ENCODE measurements at regions not wholly inside any gene's neighbourhood (a gene's known extent, or its start where the extent isn't known, plus 50 kb on each side); places are given as distances from the start of the nearest gene placed in this dataset.

- Mint-ChIP-seq H3K36me3 (ENCODE audit: insufficient read depth) (no peaks in the 10 kb centered on the region), H3K9me3 (ENCODE audit: low read depth) (peaks cover 17% of the 10 kb centered on the region), H3K4me1 (ENCODE audit: low read depth) (peaks cover 17% of the 10 kb centered on the region), H3K27ac (no peak overlapping the region), H3K27me3 (peaks cover 4% of the 10 kb centered on the region), H3K4me3 (ENCODE audit: low read depth) (no peak overlapping the region)
- TF ChIP-seq CTCF (IDR thresholded peaks at IDR 0.05; ENCODE audit: unreplicated experiment), result no peak
- no peak for DNase-seq (ENCODE audit: low spot score, unreplicated experiment)
Observed at GRCh38 chr10:3708852-3709251, 76.2 kb downstream of the KLF6 start.

- DNase-seq (ENCODE audit: low spot score, unreplicated experiment), result no peak
- no peak overlapping the region for H3K4me3 Mint-ChIP-seq (ENCODE audit: low read depth)
- H3K9me3 Mint-ChIP-seq (ENCODE audit: low read depth), result no peaks in the 10 kb centered on the region
- peaks cover 17% of the 10 kb centered on the region for H3K4me1 Mint-ChIP-seq (ENCODE audit: low read depth)
- no peak for TF ChIP-seq CTCF (IDR thresholded peaks at IDR 0.05; ENCODE audit: unreplicated experiment)
- peaks cover 4% of the 10 kb centered on the region for H3K27me3 Mint-ChIP-seq
- H3K27ac Mint-ChIP-seq, result no peak overlapping the region
- no peaks in the 10 kb centered on the region for H3K36me3 Mint-ChIP-seq (ENCODE audit: insufficient read depth)
Observed at GRCh38 chr10:3704565-3705325, 80.3 kb downstream of the KLF6 start.

DNA sequence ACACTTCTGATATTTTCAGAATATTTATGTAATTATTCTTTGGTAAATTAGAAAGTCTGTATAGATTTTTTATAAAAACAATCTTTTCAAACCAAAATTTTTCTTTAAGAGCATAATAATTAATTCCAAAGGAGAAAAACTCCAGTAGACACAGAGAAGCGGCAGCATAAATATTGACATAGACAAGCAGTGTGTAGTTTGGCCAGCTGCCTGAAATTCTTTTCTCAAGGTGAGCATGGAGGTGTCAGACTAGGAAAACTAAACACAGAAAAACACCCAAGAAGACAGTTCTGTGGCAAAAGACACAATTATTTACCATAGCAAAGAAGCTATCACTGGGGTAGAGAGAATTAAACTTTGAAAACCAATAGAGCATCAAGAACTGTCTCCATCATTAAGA is 82.4 kb downstream of the KLF6 start:
- peaks cover 5% of the 10 kb centered on the region for H3K4me1 Mint-ChIP-seq (ENCODE audit: low read depth)
- H3K36me3 Mint-ChIP-seq (ENCODE audit: insufficient read depth), result no peaks in the 10 kb centered on the region
- DNase-seq (ENCODE audit: low spot score, unreplicated experiment), result no peak
- H3K27me3 Mint-ChIP-seq, result peaks cover 4% of the 10 kb centered on the region
- H3K27ac Mint-ChIP-seq, result no peak overlapping the region
- H3K9me3 Mint-ChIP-seq (ENCODE audit: low read depth), result no peaks in the 10 kb centered on the region
- no peak for TF ChIP-seq CTCF (IDR thresholded peaks at IDR 0.05; ENCODE audit: unreplicated experiment)
- H3K4me3 Mint-ChIP-seq (ENCODE audit: low read depth), result no peak overlapping the region

DNA sequence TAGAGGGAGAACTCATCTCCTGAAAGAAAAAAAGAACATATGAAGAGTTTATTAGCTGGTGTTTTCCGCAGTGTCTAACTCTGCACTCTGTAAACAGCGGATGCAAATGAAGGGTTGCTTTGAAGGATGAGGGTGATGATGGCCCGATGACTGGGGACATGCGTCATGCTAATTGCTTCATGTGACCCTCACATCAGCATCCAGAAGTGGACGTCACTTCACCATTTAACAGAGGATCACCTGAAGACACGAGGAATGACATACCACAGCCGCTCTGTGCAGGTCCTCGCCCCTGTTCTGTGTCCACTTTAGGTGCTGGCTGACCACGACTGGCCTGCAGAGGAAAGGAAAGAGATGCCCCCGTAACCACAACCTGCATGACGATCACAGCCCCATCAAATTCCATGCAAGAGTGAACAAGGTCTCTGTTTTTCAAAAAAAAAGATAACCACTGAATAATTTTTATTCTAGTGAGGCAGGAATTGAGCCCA is 82.9 kb downstream of the KLF6 start:
- Mint-ChIP-seq H3K4me3 (ENCODE audit: low read depth) (no peak overlapping the region), H3K9me3 (ENCODE audit: low read depth) (no peaks in the 10 kb centered on the region), H3K27ac (no peak overlapping the region), H3K36me3 (ENCODE audit: insufficient read depth) (no peaks in the 10 kb centered on the region), H3K4me1 (ENCODE audit: low read depth) (peaks cover 5% of the 10 kb centered on the region), H3K27me3 (peaks cover 4% of the 10 kb centered on the region)
- no peak for DNase-seq (ENCODE audit: low spot score, unreplicated experiment)
- no peak for TF ChIP-seq CTCF (IDR thresholded peaks at IDR 0.05; ENCODE audit: unreplicated experiment)

GRCh38 chr10:3701491-3701890 is 83.5 kb downstream of the KLF6 start:
- Mint-ChIP-seq H3K27me3 (peaks cover 4% of the 10 kb centered on the region), H3K27ac (no peak overlapping the region), H3K4me1 (ENCODE audit: low read depth) (peaks cover 5% of the 10 kb centered on the region), H3K4me3 (ENCODE audit: low read depth) (no peak overlapping the region), H3K9me3 (ENCODE audit: low read depth) (no peaks in the 10 kb centered on the region), H3K36me3 (ENCODE audit: insufficient read depth) (no peaks in the 10 kb centered on the region)
- DNase-seq (ENCODE audit: low spot score, unreplicated experiment), result no peak
- TF ChIP-seq CTCF (IDR thresholded peaks at IDR 0.05; ENCODE audit: unreplicated experiment), result no peak
